Stimulated activated CD4-positive, alpha-beta T cell treated with anti-CD3 and anti-CD28 coated beads, Interleukin-4, amount 100 ng/mL, for 48 hours (primary cell): ENCODE measurements at regions not wholly inside any gene's neighbourhood (a gene's known extent, or its start where the extent isn't known, plus 50 kb on each side); places are given as distances from the start of the nearest gene placed in this dataset.

Experiments used
- DNase-seq, 2 donors: peaks; one replicate each; pipeline ENCODE4 v3.0.0-alpha.2; 2020; ENCODE audit warnings: low read depth in 2 of 2

- no peak for DNase-seq
These were observed 134.8 kb downstream of the CMPK2 start for GRCh38 chr2:6730649-6731532.

GRCh38 chr2:6739547-6739946 is 126.2 kb downstream of the CMPK2 start:
- DNase-seq: no peak

- no peak for DNase-seq
These were observed 124.5 kb downstream of the CMPK2 start for GRCh38 chr2:6741229-6741628.

GRCh38 chr2:6744038-6744437 is 121.7 kb downstream of the CMPK2 start:
- no peak for DNase-seq

GRCh38 chr2:6747433-6747832 is 118.3 kb downstream of the CMPK2 start:
- DNase-seq: no peak

- no peak for DNase-seq
These were observed 117.2 kb downstream of the CMPK2 start for GRCh38 chr2:6748406-6749067.

- DNase-seq: no peak
These were observed 115.7 kb downstream of the CMPK2 start for GRCh38 chr2:6749962-6750361.

- DNase-seq: no peak
These were observed 115.1 kb downstream of the CMPK2 start for GRCh38 chr2:6750411-6751158.

GRCh38 chr2:6754419-6754818 is 111.3 kb downstream of the CMPK2 start:
- no peak for DNase-seq

GRCh38 chr2:6755456-6755855 is 110.3 kb downstream of the CMPK2 start:
- DNase-seq: no peak

- no peak for DNase-seq
These were observed 108.5 kb downstream of the CMPK2 start for GRCh38 chr2:6757215-6757614.

- DNase-seq: no peak
These were observed 106.0 kb downstream of the CMPK2 start for GRCh38 chr2:6759689-6760088.

GRCh38 chr2:6760132-6760531 is 105.6 kb downstream of the CMPK2 start:
- DNase-seq: no peak

- DNase-seq: no peak
These were observed 100.6 kb downstream of the CMPK2 start for GRCh38 chr2:6764968-6765723.

GRCh38 chr2:6769346-6769745 is 96.4 kb downstream of the CMPK2 start:
- no peak for DNase-seq

- no peak for DNase-seq
These were observed 95.7 kb downstream of the CMPK2 start for GRCh38 chr2:6770006-6770405.

GRCh38 chr2:6771634-6772611 is 93.8 kb downstream of the CMPK2 start:
- DNase-seq: no peak

GRCh38 chr2:6773007-6773693 is 92.6 kb downstream of the CMPK2 start:
- DNase-seq: peak; percentile 60 to 87

GRCh38 chr2:6773694-6774044 is 92.0 kb downstream of the CMPK2 start:
- no peak for DNase-seq

- no peak for DNase-seq
These were observed 89.6 kb downstream of the CMPK2 start for GRCh38 chr2:6776125-6776524.
